AG04449 (cell line): ENCODE measurements at regions not wholly inside any gene's neighbourhood (a gene's known extent, or its start where the extent isn't known, plus 50 kb on each side); places are given as distances from the start of the nearest gene placed in this dataset.

Source experiments
- CTCF ChIA-PET: fragments of 350-600 bp; formaldehyde crosslinking; extraction: SDS; loops from one replicate; lab custom pipeline; 2021; ENCODE audit warnings: antibody characterized with exemption; lab: Yijun Ruan, JAX
- POLR2A ChIA-PET: fragments of 400-600, 350-600 bp; formaldehyde crosslinking; extraction: SDS; loops from one replicate; lab custom pipeline; 2020; ENCODE audit warnings: antibody characterized with exemption, inconsistent platforms; lab: Yijun Ruan, JAX
- DNase-seq: peaks from one replicate; pipeline ENCODE4 v3.0.0-alpha.2; 2010; ENCODE audit warnings: low read depth, low spot score
- H3K4me3 ChIP-seq: 2 replicates; pipeline ENCODE4 v1.5.1; 2011; ENCODE audit warnings: low read depth, mild to moderate bottlenecking, control low read depth, low read length
- TF ChIP-seq, protein P1 (sequence below): IDR thresholded peaks from one replicate; pipeline ENCODE4 v1.5.1; 2011; ENCODE audit warnings: mild to moderate bottlenecking, moderate library complexity, low read length, control low read depth, inconsistent platforms; ENCODE audit not compliant: insufficient read depth; ENCODE audit errors: missing control alignments

DNA sequence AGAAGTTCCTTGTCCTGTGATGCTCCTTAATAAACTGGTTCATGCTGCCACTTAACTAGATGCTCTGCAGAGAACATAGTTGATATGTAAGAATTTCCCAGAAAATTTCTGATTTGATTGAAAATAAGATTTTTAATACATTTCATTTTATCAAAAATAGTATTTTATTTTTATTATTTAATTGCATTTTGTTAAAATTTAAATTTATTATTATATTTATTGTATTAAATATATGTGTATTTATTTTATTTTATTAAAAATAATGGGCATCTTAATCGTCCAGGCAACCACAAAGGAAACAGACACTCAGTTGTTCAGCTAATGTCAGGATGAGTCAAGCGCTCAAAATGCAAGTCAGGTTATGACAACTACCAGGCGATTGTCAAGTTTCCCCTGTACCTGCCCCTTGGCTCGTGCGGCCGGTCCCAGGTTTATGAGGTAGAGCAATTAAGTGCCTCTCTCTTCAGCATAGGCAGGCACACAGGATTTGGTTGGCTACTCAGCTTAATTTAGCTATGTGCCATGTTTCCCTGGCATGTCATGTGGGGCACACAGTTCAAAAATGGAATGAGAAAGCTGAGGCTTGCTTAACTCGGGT lies 361.2 kb downstream of the RND3 start:
- TF ChIP-seq, protein P1, sequence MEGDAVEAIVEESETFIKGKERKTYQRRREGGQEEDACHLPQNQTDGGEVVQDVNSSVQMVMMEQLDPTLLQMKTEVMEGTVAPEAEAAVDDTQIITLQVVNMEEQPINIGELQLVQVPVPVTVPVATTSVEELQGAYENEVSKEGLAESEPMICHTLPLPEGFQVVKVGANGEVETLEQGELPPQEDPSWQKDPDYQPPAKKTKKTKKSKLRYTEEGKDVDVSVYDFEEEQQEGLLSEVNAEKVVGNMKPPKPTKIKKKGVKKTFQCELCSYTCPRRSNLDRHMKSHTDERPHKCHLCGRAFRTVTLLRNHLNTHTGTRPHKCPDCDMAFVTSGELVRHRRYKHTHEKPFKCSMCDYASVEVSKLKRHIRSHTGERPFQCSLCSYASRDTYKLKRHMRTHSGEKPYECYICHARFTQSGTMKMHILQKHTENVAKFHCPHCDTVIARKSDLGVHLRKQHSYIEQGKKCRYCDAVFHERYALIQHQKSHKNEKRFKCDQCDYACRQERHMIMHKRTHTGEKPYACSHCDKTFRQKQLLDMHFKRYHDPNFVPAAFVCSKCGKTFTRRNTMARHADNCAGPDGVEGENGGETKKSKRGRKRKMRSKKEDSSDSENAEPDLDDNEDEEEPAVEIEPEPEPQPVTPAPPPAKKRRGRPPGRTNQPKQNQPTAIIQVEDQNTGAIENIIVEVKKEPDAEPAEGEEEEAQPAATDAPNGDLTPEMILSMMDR = no peak
- POLR2A ChIA-PET = interaction anchor here (1.1 kb wide), 1 partner anchor 346 kb away, joined by 3 read pairs; no protein-coding TSS in a partner anchor
- no peak overlapping the region for H3K4me3 ChIP-seq
- no peak for DNase-seq
- CTCF ChIA-PET = interaction anchor here (0.7 to 1.9 kb wide), 3 partner anchors 16 to 67 kb away, joined by 3 to 5 read pairs (median 3); no protein-coding TSS in a partner anchor

DNA sequence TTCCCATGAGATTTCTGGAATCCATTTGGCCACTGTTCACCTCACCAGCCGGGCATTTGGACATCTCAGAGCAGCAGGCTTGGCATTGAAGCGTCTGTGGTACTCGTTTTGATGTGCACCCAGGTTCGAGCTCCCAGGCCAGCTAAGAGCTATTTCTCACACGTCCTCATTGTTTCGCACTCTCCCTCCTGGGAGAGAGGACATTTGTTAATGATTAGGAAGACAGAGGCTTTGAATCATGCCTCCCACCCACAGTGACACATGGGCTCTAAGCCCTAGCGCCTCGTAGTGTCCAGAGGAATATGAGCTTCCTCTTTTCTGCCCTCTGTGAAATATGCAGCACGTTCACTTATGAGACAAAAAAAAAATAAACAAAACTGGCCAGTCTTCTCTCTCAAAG lies 361.8 kb downstream of the RND3 start:
- POLR2A ChIA-PET = interaction anchor here (1.1 kb wide), 1 partner anchor 347 kb away, joined by 3 read pairs; no protein-coding TSS in a partner anchor
- no peak overlapping the region for H3K4me3 ChIP-seq
- CTCF ChIA-PET = no interaction called here
- DNase-seq = no peak
- TF ChIP-seq, protein P1 = peak; percentile 22

DNA sequence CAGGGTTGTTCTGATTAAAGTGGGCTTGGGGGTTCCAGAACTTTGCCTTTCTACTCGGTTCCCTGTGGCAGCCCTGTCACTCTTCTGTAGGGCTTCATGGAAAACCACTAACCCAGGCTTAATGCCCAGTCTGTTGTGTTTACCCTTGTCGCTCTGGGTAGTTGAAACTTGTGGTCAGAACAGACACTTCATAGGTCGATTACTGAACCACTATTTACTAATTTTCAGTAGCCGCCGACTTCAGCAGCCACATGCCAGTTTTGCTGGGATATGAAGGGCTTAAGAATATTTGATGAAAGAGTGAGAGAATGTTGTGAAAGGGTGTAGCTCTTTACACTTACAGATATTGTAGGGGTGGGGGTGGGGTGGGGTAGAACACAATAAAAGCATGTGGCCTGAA lies 362.3 kb downstream of the RND3 start:
- TF ChIP-seq, protein P1 = no peak
- POLR2A ChIA-PET = no interaction called here
- DNase-seq = no peak
- CTCF ChIA-PET = no interaction called here
- H3K4me3 ChIP-seq = no peak overlapping the region

DNA sequence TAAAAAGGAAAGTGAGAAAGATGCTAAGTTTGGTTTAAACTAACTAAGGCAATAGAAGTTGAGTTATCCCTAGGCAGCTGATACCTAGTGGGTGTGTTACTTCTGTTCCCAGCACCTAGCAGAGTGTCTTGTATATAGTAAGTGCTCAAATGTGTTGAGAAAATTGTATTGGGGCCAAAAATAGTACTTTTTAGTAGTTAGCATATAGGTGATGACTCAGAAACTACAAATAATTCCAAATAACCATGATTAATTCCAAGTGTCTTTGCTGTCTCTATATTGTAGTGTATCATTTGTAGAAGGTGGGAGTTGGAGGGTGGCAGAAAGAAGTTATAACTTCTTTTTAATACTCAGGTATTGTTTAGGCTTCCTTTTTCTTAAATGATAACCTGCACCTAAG lies 362.7 kb downstream of the RND3 start:
- CTCF ChIA-PET = no interaction called here
- DNase-seq = no peak
- H3K4me3 ChIP-seq = no peak overlapping the region
- POLR2A ChIA-PET = interaction anchor here (0.6 kb wide), 1 partner anchor 44 kb away, joined by 3 read pairs; no protein-coding TSS in a partner anchor
- TF ChIP-seq, protein P1 = no peak

DNA sequence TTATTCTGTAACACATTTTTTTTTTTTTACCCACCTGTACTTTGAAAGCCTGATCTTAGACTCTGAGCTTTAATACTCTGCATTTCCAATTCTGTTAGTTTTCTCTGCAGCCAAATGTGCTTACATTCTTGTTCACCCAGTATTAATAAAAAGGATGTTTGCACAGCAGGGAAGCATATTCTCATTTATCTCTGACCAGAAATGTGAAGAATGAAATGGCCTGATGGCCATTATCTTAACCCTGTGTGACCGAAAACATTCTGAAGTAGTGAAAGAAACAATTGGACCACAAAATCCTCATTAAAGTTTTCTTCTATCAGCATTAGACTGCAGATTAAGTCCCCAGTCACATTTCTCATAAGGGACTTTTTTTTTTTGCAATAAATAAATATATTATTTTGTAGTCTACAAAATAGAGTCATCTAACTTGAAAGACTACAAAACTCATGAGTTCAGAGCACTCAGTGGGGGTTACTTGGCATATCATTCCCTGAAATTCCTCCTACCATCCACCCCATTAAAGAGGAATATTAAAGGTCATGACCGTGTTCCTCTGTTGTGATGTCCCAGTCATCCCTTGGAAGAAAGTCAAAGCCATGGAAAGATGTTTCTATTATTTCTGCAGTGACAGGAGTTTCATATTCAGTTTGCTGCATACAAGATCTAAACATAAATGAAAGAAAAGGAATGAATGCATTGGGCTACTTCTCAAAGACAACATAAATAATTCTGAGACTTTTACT lies 364.4 kb downstream of the RND3 start:
- no peak overlapping the region for H3K4me3 ChIP-seq
- CTCF ChIA-PET = no interaction called here
- POLR2A ChIA-PET = no interaction called here
- DNase-seq = no peak
- TF ChIP-seq, protein P1 = no peak

DNA sequence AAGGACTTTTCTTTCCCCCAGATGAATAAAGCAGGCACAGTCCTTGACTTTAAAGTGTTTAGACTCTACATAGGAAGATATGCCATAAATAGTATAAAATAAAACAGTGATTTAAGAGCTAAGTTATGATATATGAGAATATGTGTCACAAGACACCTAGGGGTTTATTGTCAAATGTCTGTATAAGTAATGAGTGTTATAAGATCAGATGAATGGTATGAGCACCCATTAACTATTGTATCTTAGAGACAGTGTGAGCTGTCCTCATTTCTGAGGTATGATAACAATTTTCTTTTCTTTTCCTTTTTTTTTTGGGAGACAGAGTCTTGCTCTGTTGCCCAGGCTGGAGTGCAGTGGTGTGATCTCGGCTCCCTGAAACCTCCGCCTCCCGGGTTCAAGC lies 365.3 kb downstream of the RND3 start:
- TF ChIP-seq, protein P1 = no peak
- H3K4me3 ChIP-seq = no peak overlapping the region
- ChIA-PET CTCF (no interaction called here), POLR2A (no interaction called here)
- no peak for DNase-seq
